Ramos (cell line): ENCODE measurements at regions not wholly inside any gene's neighbourhood (a gene's known extent, or its start where the extent isn't known, plus 50 kb on each side); places are given as distances from the start of the nearest gene placed in this dataset.

Experiments used
- in situ Hi-C: fragments of 300-500 bp; cut with MboI; formaldehyde crosslinking; loops from one replicate; pipeline ENCODE4 v1.14.3; 2022; ENCODE audit warnings: low sequenced_read_pairs; ENCODE audit not compliant: unreplicated experiment

- in situ Hi-C loops: no loop called here
Measured at GRCh38 chr5:40390281-40391149, 289.2 kb upstream of the PTGER4 start.

GRCh38 chr5:40389591-40389990, 290.1 kb upstream of the PTGER4 start:
- in situ Hi-C loops: no loop called here

- in situ Hi-C loops: no loop called here
Measured at GRCh38 chr5:40386289-40386688, 293.4 kb upstream of the PTGER4 start.

GRCh38 chr5:40385544-40385943, 294.2 kb upstream of the PTGER4 start:
- in situ Hi-C loops: no loop called here

- in situ Hi-C loops: no loop called here
Measured at GRCh38 chr5:40384782-40385390, 294.8 kb upstream of the PTGER4 start.

GRCh38 chr5:40383749-40384651, 295.7 kb upstream of the PTGER4 start:
- in situ Hi-C loops: no loop called here

- in situ Hi-C loops: no loop called here
Measured at GRCh38 chr5:40381676-40382363, 297.9 kb upstream of the PTGER4 start.

- in situ Hi-C loops: no loop called here
Measured at GRCh38 chr5:40381016-40381415, 298.7 kb upstream of the PTGER4 start.

- in situ Hi-C loops: no loop called here
Measured at GRCh38 chr5:40378396-40379177, 301.1 kb upstream of the PTGER4 start.

- in situ Hi-C loops: no loop called here
Measured at GRCh38 chr5:40376566-40376965, 303.1 kb upstream of the PTGER4 start.

GRCh38 chr5:40374853-40375252, 304.9 kb upstream of the PTGER4 start:
- in situ Hi-C loops: no loop called here

GRCh38 chr5:40368200-40368599, 311.5 kb upstream of the PTGER4 start:
- in situ Hi-C loops: no loop called here

- in situ Hi-C loops: no loop called here
Measured at GRCh38 chr5:40367255-40367654, 312.5 kb upstream of the PTGER4 start.

- in situ Hi-C loops: no loop called here
Measured at GRCh38 chr5:40365342-40366330, 314.1 kb upstream of the PTGER4 start.

- in situ Hi-C loops: no loop called here
Measured at GRCh38 chr5:40364441-40364840, 315.3 kb upstream of the PTGER4 start.

- in situ Hi-C loops: no loop called here
Measured at GRCh38 chr5:40361378-40361777, 318.3 kb upstream of the PTGER4 start.

- in situ Hi-C loops: no loop called here
Measured at GRCh38 chr5:40360685-40361084, 319.0 kb upstream of the PTGER4 start.

- in situ Hi-C loops: no loop called here
Measured at GRCh38 chr5:40359832-40360231, 319.9 kb upstream of the PTGER4 start.
